NOMO-1 treated with dmso at 0.1 percent for 144 hours (cell line): ENCODE measurements at regions not wholly inside any gene's neighbourhood (a gene's known extent, or its start where the extent isn't known, plus 50 kb on each side); places are given as distances from the start of the nearest gene placed in this dataset.
"Not testable (repeated sequence)": the region's sequence is repeated elsewhere in the genome, so short reads cannot be mapped to it uniquely, and the experiment has no call there.

Source experiments
- DNase-seq: peaks from one replicate; lab custom pipeline; 2025; ENCODE audit not compliant: unreplicated experiment; lab: John Stamatoyannopoulos, UW

DNA sequence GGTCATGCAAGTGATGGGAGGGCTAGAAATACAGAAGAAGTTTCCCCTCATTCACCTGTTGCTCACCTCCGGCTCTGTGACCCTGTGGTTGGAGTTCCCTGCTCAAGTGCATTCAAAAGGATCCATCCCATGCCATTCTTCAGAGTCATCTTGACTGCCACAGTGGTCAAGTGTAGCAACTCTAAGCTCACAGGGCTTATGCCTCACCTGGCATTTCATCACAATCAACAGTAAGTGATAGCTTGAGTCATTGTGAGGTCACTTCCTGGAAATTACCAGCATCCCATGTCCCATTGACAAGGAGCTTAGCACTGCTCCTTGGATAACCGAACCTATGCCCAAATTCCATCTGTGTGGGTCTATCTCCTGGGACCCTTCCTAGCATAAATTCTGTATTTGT lies 55.6 kb downstream of the OR4C45 start:
- DNase-seq = no peak

DNA sequence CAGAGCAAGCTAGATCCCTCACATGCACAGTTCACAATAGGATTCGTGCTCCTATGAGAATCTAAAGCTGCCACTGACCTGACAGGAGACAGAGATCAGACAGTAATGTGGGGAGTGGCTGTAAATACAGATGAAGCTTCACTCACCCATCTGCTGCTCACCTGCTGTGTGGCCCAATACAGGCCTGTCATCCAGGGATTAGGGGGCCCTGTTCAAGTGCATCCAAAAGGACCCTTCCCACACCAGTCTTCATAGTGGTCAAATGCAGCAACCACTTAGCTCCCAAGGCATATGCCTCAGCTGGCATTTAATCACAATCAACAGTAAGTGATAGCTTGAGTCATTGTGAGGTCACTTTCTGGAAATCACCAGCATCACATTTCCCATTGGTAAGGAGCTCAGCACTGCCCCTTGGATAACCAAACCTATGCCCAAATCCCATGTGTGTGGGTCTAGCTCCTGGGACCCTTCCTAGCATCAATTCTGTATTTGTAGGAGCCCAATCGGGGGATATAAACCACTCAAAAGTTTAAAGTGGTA lies 65.6 kb downstream of the OR4C45 start:
- DNase-seq = no peak

DNA sequence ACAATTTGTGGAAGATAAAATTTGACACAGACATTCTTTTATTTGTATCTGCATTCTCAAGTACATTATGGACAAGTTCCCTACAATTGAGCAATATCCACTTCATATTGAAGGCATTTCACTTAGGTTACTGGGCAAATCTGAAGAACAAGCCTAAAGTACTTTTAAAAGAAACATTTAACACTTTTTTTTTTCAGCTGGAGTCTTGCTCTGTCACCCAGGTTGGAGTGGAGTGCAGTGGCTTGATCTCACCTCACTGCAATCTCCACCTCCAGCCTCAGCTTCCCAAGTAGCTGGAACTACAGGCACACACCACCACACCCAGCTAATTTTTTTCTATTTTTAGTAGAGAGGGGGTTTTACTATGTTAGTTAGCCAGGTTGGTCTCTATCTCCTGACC lies 70.2 kb downstream of the OR4C45 start:
- no peak for DNase-seq

DNA sequence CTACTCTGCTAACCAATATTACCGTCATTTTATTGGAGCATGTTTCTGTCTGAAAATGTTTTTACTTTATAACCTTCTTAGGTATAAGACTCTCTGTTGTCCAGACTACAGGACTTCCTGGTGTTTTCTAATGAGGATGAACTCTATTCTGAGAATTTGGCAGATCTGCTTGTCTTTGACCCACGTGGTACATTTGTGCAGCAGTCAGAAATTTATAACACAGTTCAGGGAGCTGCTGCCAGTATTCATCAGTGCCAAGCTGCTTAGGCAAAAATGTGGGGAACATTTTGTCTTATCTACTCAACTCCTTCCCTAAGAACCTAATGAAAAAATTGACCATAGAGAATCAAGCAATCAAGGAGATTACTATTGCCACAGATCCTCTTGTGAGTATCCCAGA lies 108.0 kb downstream of the OR4C45 start:
- DNase-seq = not testable (repeated sequence)

DNA sequence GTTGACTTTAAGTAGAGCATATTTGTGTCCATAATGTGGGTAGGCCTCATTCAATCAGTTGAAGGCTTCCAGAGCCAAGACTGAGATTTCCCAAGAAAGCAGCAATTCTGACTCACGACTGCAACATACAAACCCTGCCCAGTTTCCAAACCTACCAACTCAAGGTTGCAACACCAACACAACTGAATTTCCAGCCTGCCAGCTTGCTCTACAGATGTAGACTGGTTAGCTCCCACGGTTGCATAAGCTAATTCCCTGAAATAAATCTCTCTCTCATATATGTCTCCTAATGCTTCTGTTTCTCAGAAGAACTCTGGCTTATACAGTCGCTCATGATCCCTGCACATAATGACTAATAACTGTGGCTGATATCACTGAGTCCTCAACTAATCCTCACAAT lies 113.6 kb downstream of the OR4C45 start:
- DNase-seq = not testable (repeated sequence)

DNA sequence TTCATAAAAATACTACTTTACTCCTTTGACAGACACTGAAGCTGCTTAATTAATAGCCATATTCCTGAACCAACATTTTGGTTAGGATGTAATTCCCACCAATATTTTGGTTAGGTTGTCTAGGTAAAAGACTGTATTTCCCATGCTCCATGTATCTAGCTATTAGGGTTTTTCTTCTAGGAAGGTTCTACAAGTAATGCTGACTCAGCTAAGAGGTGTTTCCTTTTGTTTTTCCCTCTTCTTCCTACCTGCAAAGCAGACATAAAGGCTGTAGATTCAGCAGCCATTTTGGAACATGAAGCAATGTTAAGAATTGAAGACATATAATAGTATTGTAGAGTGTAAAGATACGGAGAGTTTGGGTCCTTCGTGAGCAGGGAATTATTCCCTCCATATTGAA lies 115.3 kb downstream of the OR4C45 start:
- not testable (repeated sequence) for DNase-seq

DNA sequence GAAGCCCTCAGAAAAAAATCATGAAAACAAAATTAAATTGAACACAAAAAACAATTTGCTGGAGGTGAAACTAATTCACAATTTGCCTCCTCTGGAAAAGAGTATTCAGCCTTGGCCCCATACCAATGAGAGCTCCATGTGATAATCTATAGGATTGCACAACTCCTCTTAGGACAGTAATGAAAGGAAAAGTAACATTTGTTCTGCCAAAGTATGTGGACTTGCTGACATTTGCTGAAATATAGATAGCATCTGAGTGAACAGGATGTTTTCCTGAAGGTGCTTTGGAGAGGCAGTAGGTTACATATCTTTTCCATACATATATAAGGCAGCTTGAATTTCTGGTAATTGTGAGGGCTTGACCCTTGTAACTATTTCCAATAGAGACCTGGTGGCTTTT lies 122.8 kb downstream of the OR4C45 start:
- no peak for DNase-seq

DNA sequence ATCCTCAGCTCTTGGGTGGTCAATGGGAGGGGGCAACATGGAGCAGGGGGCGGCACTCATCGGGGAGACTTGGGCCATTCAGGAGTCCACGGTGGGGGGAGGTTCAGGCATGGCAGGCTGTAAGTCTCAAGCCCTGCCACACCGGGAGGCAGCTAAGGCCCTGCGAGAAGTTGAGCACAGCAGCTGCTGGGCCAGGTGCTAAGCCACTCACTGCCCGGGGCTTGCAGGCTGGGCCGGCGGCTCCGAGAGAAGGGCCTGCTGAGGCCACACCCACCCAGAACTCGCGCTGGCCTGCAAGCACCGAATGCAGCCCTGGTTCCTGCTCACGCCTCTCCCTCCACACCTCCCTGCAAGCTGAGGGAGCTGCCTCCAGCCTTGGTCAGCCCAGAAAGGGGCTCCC lies 131.4 kb downstream of the OR4C45 start:
- no peak for DNase-seq

DNA sequence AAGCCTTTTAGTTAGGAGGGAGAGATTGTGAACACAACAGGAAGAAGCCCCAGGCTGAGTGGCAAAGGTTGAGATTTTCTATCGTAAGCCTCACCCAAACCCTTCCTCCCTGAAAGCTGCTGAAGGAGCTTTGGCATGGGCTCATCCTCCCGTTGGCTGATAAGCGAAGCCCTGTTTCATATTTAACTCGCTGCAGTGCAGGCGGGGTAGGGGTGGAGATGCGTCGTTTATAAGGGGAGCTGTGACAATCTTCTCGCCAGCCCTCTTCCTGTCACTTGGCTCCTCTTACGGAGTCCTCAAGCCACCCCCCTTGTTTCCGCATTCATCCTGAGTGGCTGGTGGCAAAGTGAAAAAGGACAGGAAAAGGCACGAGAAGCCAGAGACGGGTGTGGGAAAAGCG lies 137.0 kb downstream of the OR4C45 start:
- DNase-seq = no peak

DNA sequence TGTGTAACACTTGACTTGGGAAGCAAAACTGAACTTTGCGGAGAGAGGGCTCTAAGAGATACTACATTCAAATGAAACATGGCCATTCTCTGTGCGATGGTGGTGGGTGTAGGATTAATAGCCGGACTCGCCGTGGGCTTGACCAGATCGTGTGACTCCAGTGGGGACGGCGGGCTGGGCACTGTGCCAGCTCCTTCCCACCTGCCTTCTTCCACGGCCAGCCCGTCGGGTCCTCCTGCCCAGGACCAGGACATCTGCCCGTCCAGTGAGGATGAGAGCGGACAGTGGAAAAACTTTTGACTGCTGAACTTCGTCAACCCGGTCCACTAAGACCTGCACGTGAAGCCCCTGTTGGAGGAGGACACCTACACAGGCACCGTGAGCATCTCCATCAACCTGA lies 137.4 kb downstream of the OR4C45 start:
- no peak for DNase-seq

DNA sequence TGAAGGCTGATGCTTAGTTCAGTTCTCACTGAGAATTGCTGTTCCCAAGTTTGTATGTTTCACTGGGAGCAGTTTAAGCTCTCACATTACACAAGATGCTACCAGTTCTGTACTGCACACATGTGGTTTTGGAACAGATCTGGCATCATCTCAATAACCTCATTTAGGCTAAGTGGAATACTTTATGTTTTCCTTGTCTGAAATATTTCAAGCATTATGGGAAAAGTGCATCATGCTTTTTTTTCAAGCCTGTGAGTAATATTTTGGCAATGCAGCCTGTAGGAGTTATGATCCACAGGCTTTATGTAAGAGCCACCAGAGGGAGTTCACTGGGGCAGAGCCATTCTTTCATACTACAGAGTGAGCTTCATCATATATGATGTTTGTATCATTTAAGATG lies 141.5 kb downstream of the OR4C45 start:
- DNase-seq = no peak

DNA sequence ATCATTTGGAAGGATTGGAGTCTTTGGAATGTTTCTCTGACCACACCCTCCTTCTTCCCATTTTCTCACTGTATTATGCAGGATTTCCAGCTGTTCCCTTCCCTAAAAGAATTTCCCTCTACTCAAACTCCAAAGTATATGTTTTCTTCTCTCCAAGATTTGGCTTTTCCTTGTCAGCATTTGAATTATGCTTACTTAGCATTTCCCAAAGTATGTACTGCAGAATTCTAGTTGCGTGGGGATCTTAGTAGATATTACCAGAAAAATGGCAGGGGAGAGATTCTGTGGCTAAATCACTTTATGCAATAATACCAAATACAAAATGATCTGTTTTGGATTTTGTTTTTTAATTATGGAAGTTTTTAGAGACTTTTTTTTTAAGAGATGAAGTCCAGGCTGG lies 142.3 kb downstream of the OR4C45 start:
- DNase-seq = no peak

DNA sequence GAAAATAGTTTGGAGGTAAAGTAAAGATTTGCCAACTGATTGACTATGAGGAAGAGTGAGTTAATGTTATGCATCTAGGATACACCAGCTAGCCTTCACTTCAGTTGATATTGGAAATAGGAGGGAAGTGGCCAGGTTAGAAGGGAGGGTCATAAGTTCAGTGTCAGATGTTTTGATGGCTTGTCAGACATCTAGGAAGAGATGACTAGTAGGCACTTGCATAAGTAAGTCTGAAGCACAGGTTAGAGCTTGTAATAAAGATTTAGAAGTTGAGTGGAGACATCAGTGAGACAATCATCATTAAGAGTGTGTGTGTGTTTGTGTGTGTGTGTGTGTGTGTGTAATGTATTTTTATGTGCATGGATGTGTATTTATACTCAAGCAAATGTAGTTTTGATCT lies 146.1 kb downstream of the OR4C45 start:
- DNase-seq = no peak

DNA sequence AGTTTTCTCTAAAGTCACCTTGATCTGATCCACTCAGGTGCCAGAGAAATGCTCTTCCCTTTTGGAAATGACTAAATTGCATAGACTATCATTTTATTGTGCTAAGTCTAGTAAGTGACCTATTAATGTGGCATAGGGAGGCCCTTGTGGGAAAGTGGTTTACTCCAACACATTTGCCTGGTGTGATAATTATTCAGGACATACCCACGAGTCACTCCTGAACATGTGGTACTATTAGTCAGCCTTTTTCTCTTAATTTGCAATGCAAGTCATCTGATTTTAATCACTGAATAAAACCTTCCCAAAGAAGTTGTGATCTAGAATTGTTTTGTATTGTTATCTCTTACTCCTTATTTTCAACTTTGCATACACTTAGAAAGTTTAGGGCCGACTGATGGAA lies 148.7 kb downstream of the OR4C45 start:
- no peak for DNase-seq

DNA sequence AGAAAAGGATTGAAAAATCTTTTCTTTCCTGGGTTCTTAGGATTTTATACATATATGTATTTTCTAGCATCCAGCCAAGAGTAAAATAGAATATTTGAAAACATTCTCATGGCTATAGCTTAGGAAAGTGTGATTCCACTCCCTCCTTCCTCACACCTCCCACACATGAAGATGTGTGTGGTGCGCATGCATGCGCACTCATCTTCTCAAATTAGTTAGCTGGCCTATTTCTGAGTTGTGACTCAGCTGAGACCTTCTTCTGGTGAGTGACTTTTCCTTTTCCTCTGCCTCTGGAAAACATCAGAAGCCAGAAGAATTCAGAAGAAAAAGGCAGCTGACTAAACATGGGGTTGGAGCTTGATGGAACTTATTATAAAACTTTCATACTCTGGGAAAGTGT lies 149.8 kb downstream of the OR4C45 start:
- no peak for DNase-seq

DNA sequence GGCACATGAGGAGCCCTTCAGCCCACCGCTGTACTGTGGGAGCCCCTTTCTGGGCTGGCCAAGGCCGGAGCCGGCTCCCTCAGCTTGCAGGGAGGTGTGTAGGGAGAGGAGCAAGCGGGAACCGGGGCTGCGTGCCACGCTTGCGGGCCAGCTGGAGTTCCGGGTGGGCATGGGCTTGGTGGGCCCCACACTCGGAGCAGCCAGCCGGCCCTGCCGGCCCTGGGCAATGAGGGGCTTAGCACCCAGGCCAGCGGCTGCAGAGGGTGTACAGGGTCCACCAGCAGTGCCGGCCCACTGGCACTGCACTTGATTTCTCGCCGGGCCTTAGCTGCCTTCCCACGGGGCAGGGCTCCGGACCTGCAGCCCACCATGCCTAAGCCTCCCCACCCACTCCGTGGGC lies 150.5 kb downstream of the OR4C45 start:
- DNase-seq = not testable (repeated sequence)

DNA sequence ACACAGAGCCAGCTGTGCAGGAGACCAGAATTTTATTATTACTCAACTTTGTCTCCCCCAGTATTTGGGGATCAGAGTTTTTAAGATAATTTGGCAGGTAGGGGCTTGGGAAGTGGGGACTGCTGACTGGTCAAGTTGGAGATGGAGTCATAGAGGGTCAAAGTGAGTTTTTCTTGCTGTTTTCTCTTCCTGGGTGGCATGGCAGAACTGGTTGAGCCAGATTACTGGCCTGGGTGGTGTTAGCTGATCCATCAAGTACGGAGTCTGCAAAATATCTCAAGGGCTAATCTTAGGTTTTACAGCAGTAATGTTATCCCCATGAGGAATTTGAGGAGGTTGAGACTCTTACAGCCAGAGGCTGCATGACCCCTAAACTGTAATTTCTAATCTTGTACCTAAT lies 153.5 kb downstream of the OR4C45 start:
- no peak for DNase-seq

DNA sequence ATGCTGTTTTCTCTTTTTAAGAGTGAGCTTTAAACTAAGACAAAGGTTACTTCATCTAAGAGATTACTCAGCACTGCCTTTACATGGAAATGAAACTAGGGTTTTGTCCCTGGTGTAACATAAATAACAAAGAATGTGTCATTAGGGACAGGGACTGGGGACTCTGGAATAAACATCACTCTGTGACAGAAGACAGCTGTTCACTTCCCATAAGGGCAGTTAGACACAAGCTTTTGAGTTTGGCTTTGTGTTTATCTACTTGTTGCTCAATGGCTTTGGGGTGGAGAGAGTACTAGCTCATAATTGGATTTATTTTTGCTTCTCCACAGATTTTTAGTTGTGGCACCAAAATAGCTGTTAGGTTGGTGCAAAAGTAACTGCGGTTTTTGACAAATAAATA lies 154.5 kb downstream of the OR4C45 start:
- DNase-seq = peak; percentile 78

DNA sequence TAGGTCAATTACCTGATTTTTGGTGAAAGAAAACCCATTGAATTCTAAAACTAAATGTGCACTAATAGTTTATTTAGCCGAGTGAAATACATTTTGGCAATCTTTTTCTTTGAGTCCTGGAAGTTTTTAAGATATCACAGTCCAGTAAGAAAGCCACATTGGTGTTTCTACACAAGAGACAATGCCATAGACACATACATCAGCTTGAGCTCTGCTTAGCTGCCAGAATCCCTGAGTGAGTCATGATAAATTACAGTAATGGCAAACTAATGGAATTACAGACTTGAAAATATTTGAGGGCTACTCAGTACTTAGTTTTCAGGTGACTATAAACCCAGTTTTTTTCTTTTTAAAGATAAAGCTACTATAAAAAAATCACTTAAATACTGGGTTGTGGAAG lies 155.4 kb downstream of the OR4C45 start:
- no peak for DNase-seq

DNA sequence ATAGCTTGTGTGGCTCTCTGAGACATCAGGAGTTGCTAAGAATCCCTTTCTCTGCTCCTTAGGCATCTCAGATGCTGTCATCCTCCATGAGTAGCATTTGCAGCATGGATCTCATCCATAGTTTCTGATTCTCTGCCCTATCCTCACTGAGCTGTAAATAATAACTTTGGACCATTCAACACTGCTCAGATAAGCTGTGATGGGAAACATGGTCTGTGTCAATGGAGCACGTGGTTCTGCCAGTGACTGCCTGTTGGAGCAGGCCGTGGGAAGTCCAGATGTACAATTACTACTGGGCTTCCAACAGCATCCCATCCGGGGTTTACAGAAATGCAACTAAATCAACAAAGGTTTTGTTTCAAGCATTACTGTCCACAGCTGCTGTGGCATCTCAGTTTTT lies 160.1 kb downstream of the OR4C45 start:
- no peak for DNase-seq

DNA sequence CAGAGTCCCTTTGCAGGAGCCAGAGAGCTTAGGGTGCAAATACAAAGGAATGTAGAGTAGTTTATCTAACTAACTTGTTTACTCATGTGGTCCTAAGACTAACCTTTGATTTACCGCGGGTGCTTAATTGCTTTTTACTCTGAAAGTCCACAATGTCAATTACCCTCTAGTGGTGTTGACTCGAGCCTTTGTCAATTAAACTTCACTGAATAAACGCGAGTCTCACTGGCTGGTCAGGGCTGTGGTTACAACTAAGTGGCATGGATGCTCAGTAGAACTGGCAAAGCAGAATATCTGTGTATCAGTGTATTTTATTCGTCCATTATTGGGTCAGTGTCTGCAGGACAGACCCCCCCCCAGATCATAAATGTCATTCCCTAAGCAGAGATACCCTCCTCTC lies 181.7 kb downstream of the OR4C45 start:
- no peak for DNase-seq

DNA sequence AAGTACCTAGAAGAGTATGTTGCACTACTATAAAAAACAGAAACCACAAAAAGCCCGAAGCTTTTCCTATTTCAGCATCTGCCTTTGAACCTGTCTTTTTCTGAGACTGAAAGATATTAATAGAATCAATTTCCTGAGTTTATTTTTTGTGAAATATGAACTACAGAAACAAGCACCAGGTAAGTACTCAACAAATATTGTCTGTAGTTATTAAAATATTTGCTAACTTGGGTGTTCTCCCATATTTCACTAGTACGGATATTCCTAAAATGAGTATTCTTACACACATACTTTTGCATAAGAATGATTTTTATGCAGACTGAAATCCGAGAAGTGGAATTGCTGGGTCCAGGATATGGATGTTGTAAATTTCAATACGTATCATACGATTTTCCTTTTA lies 188.0 kb downstream of the OR4C45 start:
- DNase-seq = no peak

DNA sequence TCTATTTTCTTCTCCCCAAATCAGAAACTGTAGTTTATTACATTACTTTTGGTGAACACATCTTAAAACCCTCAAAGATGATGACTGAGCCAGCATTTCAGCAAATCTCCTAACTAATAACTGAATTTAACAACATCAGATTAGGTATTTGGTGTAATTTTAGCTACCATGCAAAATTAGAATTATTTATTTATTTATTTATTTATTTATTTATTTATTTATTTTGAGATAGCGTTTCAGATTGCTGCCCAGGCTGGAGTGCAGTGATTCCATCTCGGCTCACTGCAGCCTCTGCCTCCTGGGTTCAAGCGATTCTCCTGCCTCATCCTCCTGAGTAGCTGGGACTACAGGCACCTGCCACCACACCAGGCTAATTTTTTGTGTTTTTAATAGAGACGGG lies 205.7 kb downstream of the OR4C45 start:
- DNase-seq = not testable (repeated sequence)

DNA sequence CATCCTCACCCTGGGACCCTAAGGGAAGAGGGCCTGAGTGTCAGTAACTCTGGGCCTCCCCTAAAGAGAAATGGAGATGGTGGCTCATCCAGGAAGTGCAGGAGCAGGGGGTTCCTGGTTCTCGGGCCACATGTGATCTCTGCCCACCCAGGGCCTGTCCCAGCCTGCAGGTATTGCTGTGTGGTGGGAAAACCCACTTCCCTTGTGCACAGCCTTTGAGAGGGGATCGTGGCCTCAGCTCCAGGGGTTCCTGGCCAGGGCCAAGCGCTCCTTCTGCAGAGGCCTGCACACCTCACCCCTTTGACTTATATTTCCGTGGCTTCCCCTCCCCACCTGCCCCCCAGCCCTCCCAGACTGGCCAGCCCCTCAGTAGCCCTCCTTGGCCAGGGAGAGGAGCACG lies 213.5 kb downstream of the OR4C45 start:
- DNase-seq = no peak
